Neuronal stem cell (in vitro differentiated cells): ENCODE measurements at regions not wholly inside any gene's neighbourhood (a gene's known extent, or its start where the extent isn't known, plus 50 kb on each side); places are given as distances from the start of the nearest gene placed in this dataset.

Source experiments
- DNase-seq: peaks from one replicate; pipeline ENCODE4 v3.0.0-alpha.2; 2013; ENCODE audit warnings: low spot score
- H2AFZ ChIP-seq: one replicate; pipeline ENCODE4 v1.6.1; 2013; ENCODE audit warnings: mild to moderate bottlenecking, low read length, inconsistent platforms
- H2AK5ac ChIP-seq: 2 replicates; pipeline ENCODE4 v1.6.1; 2013; ENCODE audit warnings: low read depth, mild to moderate bottlenecking, inconsistent platforms, low read length, moderate library complexity, mixed read lengths
- H2BK120ac ChIP-seq: 2 replicates; pipeline ENCODE4 v1.6.1; 2013; ENCODE audit warnings: low read depth, mild to moderate bottlenecking, inconsistent platforms, low read length, moderate library complexity, mixed read lengths
- H2BK12ac ChIP-seq: one replicate; pipeline ENCODE4 v1.6.1; 2013; ENCODE audit warnings: low read length, inconsistent platforms
- H2BK15ac ChIP-seq: 2 replicates; pipeline ENCODE4 v1.6.1; 2013; ENCODE audit warnings: mild to moderate bottlenecking, low read length, inconsistent platforms, mixed read lengths
- H2BK5ac ChIP-seq: one replicate; pipeline ENCODE4 v1.6.1; 2013; ENCODE audit warnings: inconsistent platforms, mild to moderate bottlenecking, low read length, moderate library complexity
- H3K14ac ChIP-seq: one replicate; pipeline ENCODE4 v1.6.1; 2013; ENCODE audit warnings: low read length, inconsistent platforms
- H3K18ac ChIP-seq: 2 replicates; pipeline ENCODE4 v1.6.1; 2013; ENCODE audit warnings: low read length, inconsistent platforms
- H3K23ac ChIP-seq: 2 replicates; pipeline ENCODE4 v1.6.1; 2013; ENCODE audit warnings: low read depth, mild to moderate bottlenecking, mixed read lengths, low read length, inconsistent platforms; ENCODE audit not compliant: poor library complexity
- H3K27ac ChIP-seq: replicated peaks from 3 replicates; pipeline ENCODE4 v1.5.1; 2013; ENCODE audit warnings: low read length, inconsistent platforms
- H3K27me3 ChIP-seq, 3 experiments: 2 replicates each; pipeline ENCODE4 v1.6.1; 2013; ENCODE audit warnings: low read length in 3 of 3, mild to moderate bottlenecking in 2 of 3, inconsistent platforms in 1 of 3, low read depth in 1 of 3, mixed read lengths in 1 of 3, moderate library complexity in 1 of 3; ENCODE audit not compliant: control insufficient read depth in 3 of 3, insufficient read depth in 3 of 3
- H3K36me3 ChIP-seq, 2 donors: replicated peaks in 1 of 2; 2 replicates each; pipeline ENCODE4 v1.6.1; 2013; ENCODE audit warnings: low read length in 2 of 2; ENCODE audit not compliant: control insufficient read depth in 2 of 2, insufficient read depth in 2 of 2
- H3K4ac ChIP-seq: 2 replicates; pipeline ENCODE4 v1.6.1; 2013; ENCODE audit warnings: inconsistent platforms, mild to moderate bottlenecking, low read length, moderate library complexity
- H3K4me1 ChIP-seq, 2 donors: 1 replicate in 1 of 2; 2 replicates in 1 of 2; pipeline ENCODE4 v1.6.1; 2013; ENCODE audit warnings: low read length in 2 of 2, low read depth in 1 of 2; ENCODE audit not compliant: control insufficient read depth in 2 of 2, insufficient read depth in 1 of 2
- H3K4me2 ChIP-seq: one replicate; pipeline ENCODE4 v1.6.1; 2013; ENCODE audit warnings: mild to moderate bottlenecking, low read length, inconsistent platforms; ENCODE audit not compliant: insufficient read depth, poor library complexity, severe bottlenecking
- H3K4me3 ChIP-seq, 2 donors: 2 replicates each; pipeline ENCODE4 v1.5.1; 2013; ENCODE audit warnings: low read length in 2 of 2, mild to moderate bottlenecking in 2 of 2, inconsistent platforms in 1 of 2, moderate library complexity in 1 of 2
- H3K79me1 ChIP-seq: one replicate; pipeline ENCODE4 v1.6.1; 2013; ENCODE audit warnings: low read depth, mild to moderate bottlenecking, inconsistent platforms, low read length, moderate library complexity
- H3K9ac ChIP-seq: one replicate; pipeline ENCODE4 v1.6.1; 2013; ENCODE audit warnings: mild to moderate bottlenecking, low read depth, low read length, inconsistent platforms; ENCODE audit not compliant: poor library complexity
- H3K9me3 ChIP-seq, 2 donors: replicated peaks in 1 of 2; 2 replicates each; pipeline versions ENCODE3 to v1.6.1; 2013; ENCODE audit warnings: low read length in 2 of 2, mild to moderate bottlenecking in 2 of 2, inconsistent platforms in 1 of 2, low read depth in 1 of 2, mixed read lengths in 1 of 2, moderate library complexity in 1 of 2; ENCODE audit not compliant: control insufficient read depth in 2 of 2, insufficient read depth in 1 of 2
- H4K8ac ChIP-seq: one replicate; pipeline ENCODE4 v1.6.1; 2013; ENCODE audit warnings: low read depth, mild to moderate bottlenecking, inconsistent platforms, low read length, moderate library complexity
- H4K91ac ChIP-seq: one replicate; pipeline ENCODE4 v1.6.1; 2013; ENCODE audit warnings: low read length, low read depth, mild to moderate bottlenecking, inconsistent platforms; ENCODE audit not compliant: poor library complexity
- WGBS, 2 donors: extraction: QIAGEN DNeasy Blood & Tissue Kit; methylation state at CpG; one replicate each; pipeline ENCODE4 v1.1.7; 2013; ENCODE audit warnings: missing lambda C conversion rate in 2 of 2, mixed read lengths in 1 of 2; ENCODE audit not compliant: insufficient read length in 2 of 2, insufficient replicate concordance in 1 of 2; ENCODE audit errors: extremely low coverage in 2 of 2; 5-methylcytosine and 5-hydroxymethylcytosine counted together

DNA sequence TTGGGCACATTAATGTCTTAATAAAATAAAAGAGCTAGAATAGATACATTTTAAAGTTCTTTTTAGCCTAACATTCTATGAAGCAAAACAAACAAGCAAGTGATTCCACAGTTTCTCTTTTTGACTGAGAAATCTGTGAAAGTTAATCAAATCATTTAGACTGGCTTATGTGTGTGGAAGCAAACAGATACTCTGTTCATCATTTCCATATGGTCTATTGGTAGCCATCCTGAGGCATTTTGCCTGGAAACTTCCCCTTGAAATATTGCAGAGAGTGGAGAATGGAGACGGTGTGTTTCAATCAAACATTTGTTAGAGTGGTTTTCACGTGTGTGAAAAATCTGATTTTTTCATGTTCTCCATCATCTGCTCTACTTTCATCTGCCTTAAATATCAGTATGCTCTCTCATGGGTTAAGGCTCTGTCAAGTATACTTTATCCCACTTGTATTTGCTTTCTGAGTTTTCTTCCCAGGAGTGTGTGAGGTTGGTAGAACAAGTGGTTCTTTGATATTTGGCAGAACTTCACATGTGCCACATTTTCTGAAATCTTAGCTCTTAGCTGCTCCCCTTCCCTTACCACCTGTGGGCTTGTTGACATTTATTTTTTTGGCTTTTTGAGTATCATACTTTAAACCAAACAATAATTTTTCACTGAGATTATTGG lies 139.1 kb upstream of the PTGFR start:
- H2BK15ac ChIP-seq: no peak overlapping the region
- no peaks in the 10 kb centered on the region for H3K27me3 ChIP-seq
- H2AFZ ChIP-seq: no peak overlapping the region
- no peaks in the 10 kb centered on the region for H3K79me1 ChIP-seq
- H3K4ac ChIP-seq: no peak overlapping the region
- H3K4me3 ChIP-seq: no peak overlapping the region
- H3K9me3 ChIP-seq: no peaks in the 10 kb centered on the region
- no peaks in the 10 kb centered on the region for H3K4me1 ChIP-seq
- H2BK12ac ChIP-seq: no peak overlapping the region
- no peak overlapping the region for H2AK5ac ChIP-seq
- H2BK120ac ChIP-seq: no peak overlapping the region
- H4K91ac ChIP-seq: no peak overlapping the region
- no peaks in the 10 kb centered on the region for H3K36me3 ChIP-seq
- no CpG with 5 or more reads among the region's 2 CpGs for WGBS, 2 donors
- DNase-seq: no peak
- no peak overlapping the region for H3K27ac ChIP-seq
- H3K18ac ChIP-seq: no peak overlapping the region
- H3K4me2 ChIP-seq: no peak overlapping the region
- H4K8ac ChIP-seq: no peak overlapping the region
- H3K23ac ChIP-seq: no peak overlapping the region
- H2BK5ac ChIP-seq: no peak overlapping the region
- no peak overlapping the region for H3K9ac ChIP-seq
- H3K14ac ChIP-seq: no peak overlapping the region

DNA sequence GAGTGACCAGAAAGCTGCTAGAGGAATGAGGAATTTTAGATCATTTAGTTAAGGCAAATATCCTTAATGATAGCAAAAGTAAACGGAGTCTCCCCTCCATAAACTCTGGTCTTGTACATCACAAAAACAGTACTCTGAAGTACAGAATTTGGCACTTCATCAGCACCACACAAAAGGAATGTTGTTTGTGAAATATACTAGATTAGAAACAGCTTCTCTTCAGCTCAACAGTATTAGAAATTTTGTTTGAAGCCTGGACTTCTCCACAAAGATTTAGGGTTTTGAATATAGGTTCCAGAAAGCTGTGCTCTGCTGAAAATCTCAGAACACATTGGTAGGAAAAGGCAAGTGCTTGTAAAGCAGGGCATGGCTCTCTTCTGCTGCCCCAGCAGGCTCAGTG lies 135.1 kb upstream of the PTGFR start:
- no peak overlapping the region for H3K4ac ChIP-seq
- H3K36me3 ChIP-seq: no peaks in the 10 kb centered on the region
- H3K14ac ChIP-seq: no peak overlapping the region
- no peak overlapping the region for H3K23ac ChIP-seq
- no peaks in the 10 kb centered on the region for H3K4me1 ChIP-seq
- H3K27me3 ChIP-seq: no peaks in the 10 kb centered on the region
- no peak for DNase-seq
- no peak overlapping the region for H2BK12ac ChIP-seq
- no peak overlapping the region for H4K91ac ChIP-seq
- H3K18ac ChIP-seq: no peak overlapping the region
- H3K9me3 ChIP-seq: no peaks in the 10 kb centered on the region
- no peak overlapping the region for H2BK15ac ChIP-seq
- H2BK120ac ChIP-seq: no peak overlapping the region
- H2AK5ac ChIP-seq: no peak overlapping the region
- H3K9ac ChIP-seq: no peak overlapping the region
- H4K8ac ChIP-seq: no peak overlapping the region
- no peak overlapping the region for H3K27ac ChIP-seq
- no peak overlapping the region for H2BK5ac ChIP-seq
- no peak overlapping the region for H3K4me2 ChIP-seq
- WGBS, 2 donors: no CpG with 5 or more reads among the region's 1 CpG
- H3K79me1 ChIP-seq: no peaks in the 10 kb centered on the region
- H3K4me3 ChIP-seq: no peak overlapping the region
- no peak overlapping the region for H2AFZ ChIP-seq

DNA sequence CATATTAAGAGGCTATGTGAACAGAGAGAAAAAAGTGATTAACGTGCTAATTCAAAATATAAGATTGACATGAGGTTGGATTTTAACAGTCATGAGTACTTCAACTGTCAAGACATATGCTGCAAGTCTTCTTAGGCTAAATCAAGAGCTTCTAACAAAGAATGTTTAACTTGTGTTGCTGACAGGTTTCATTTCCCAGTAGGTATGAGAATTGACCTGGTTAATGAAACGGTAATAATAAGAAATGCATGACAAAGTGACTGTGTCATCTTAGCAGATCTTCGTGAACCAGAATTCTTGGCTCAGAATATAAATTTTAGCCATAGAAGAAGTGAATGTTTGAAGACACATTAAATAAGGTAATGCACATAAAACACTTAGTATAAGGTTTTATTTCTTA lies 132.6 kb upstream of the PTGFR start:
- no peak overlapping the region for H3K9ac ChIP-seq
- no peak overlapping the region for H4K91ac ChIP-seq
- H3K4me3 ChIP-seq: no peak overlapping the region
- no CpG with 5 or more reads among the region's 3 CpGs for WGBS, 2 donors
- no peak overlapping the region for H3K23ac ChIP-seq
- no peak overlapping the region for H2BK120ac ChIP-seq
- no peaks in the 10 kb centered on the region for H3K36me3 ChIP-seq
- no peaks in the 10 kb centered on the region for H3K4me1 ChIP-seq
- H2BK15ac ChIP-seq: no peak overlapping the region
- no peak overlapping the region for H3K4me2 ChIP-seq
- H2BK5ac ChIP-seq: no peak overlapping the region
- no peak overlapping the region for H4K8ac ChIP-seq
- no peaks in the 10 kb centered on the region for H3K9me3 ChIP-seq
- no peak overlapping the region for H3K27ac ChIP-seq
- no peak overlapping the region for H2AK5ac ChIP-seq
- H3K79me1 ChIP-seq: no peaks in the 10 kb centered on the region
- no peak overlapping the region for H3K18ac ChIP-seq
- no peak overlapping the region for H3K14ac ChIP-seq
- no peak overlapping the region for H2AFZ ChIP-seq
- no peak overlapping the region for H2BK12ac ChIP-seq
- DNase-seq: no peak
- no peak overlapping the region for H3K4ac ChIP-seq
- no peaks in the 10 kb centered on the region for H3K27me3 ChIP-seq

DNA sequence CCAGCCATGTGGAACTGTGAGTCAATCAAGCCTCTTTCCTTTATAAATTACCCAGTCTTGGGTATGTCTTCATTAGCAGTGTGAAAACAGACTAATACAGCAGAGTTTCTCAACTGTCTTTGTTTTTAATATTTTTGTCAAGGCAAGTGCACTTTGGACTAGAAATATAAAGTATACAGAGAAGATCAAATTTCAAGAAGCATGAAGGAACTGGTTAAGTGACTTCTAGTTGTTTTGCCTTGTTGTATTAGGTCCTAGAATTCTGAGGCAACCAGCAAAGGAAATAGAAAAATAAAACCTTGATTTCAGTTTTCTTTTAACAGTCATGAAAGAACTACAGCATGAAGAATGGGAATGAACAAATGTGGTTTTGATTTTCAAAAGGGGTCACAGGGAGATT lies 131.1 kb upstream of the PTGFR start:
- H3K4me3 ChIP-seq: no peak overlapping the region
- H3K9ac ChIP-seq: no peak overlapping the region
- no peak overlapping the region for H3K27ac ChIP-seq

More for the DNA sequence above, 131.1 kb upstream of the PTGFR start:
- Histone ChIP-seq H2BK120ac (no peak overlapping the region), H3K23ac (no peak overlapping the region), H3K4me2 (no peak overlapping the region), H3K79me1 (no peaks in the 10 kb centered on the region), H2AFZ (no peak overlapping the region), H4K8ac (no peak overlapping the region), H3K18ac (no peak overlapping the region), H3K14ac (no peak overlapping the region), H2BK15ac (no peak overlapping the region), H3K27me3 (no peaks in the 10 kb centered on the region), H2BK5ac (no peak overlapping the region), H2BK12ac (no peak overlapping the region), H3K9me3 (no peaks in the 10 kb centered on the region), H4K91ac (no peak overlapping the region), H3K4ac (no peak overlapping the region), H2AK5ac (no peak overlapping the region), H3K36me3 (no peaks in the 10 kb centered on the region), H3K4me1 (no peaks in the 10 kb centered on the region)
- no peak for DNase-seq
